SHP77 treated with DMSO at 0.1 percent for 48 hours (cell line): ENCODE measurements at regions not wholly inside any gene's neighbourhood (a gene's known extent, or its start where the extent isn't known, plus 50 kb on each side); places are given as distances from the start of the nearest gene placed in this dataset.

ENCODE experiments used
- DNase-seq: peaks from one replicate; lab custom pipeline; 2025; lab: John Stamatoyannopoulos, UW

GRCh38 chr5:3278643-3279042 lies 317.0 kb upstream of the IRX1 start:
- no peak for DNase-seq

GRCh38 chr5:3277590-3278196 lies 317.9 kb upstream of the IRX1 start:
- DNase-seq: no peak

GRCh38 chr5:3276896-3277295 lies 318.7 kb upstream of the IRX1 start:
- no peak for DNase-seq

- no peak for DNase-seq
Observed at GRCh38 chr5:3269395-3270169, 326.1 kb upstream of the IRX1 start.

GRCh38 chr5:3268760-3269330 lies 326.8 kb upstream of the IRX1 start:
- no peak for DNase-seq

- no peak for DNase-seq
Observed at GRCh38 chr5:3266861-3267260, 328.8 kb upstream of the IRX1 start.

GRCh38 chr5:3265936-3266335 lies 329.7 kb upstream of the IRX1 start:
- no peak for DNase-seq

GRCh38 chr5:3265131-3265885 lies 330.3 kb upstream of the IRX1 start:
- no peak for DNase-seq

- no peak for DNase-seq
Observed at GRCh38 chr5:3262451-3262850, 333.2 kb upstream of the IRX1 start.

GRCh38 chr5:3261081-3261480 lies 334.6 kb upstream of the IRX1 start:
- no peak for DNase-seq

GRCh38 chr5:3258050-3258449 lies 337.6 kb upstream of the IRX1 start:
- no peak for DNase-seq

- no peak for DNase-seq
Observed at GRCh38 chr5:3252235-3252634, 343.4 kb upstream of the IRX1 start.

GRCh38 chr5:3251784-3252183 lies 343.8 kb upstream of the IRX1 start:
- no peak for DNase-seq

- no peak for DNase-seq
Observed at GRCh38 chr5:3249401-3249800, 346.2 kb upstream of the IRX1 start.

GRCh38 chr5:3237276-3237868 lies 358.3 kb upstream of the IRX1 start:
- no peak for DNase-seq

GRCh38 chr5:3234566-3234965 lies 361.1 kb upstream of the IRX1 start:
- no peak for DNase-seq

- no peak for DNase-seq
Observed at GRCh38 chr5:3230941-3231340, 364.7 kb upstream of the IRX1 start.

- DNase-seq: no peak
Observed at GRCh38 chr5:3230254-3230653, 365.4 kb upstream of the IRX1 start.

GRCh38 chr5:3226196-3226920 lies 369.3 kb upstream of the IRX1 start:
- no peak for DNase-seq

- no peak for DNase-seq
Observed at GRCh38 chr5:3225201-3225960, 370.3 kb upstream of the IRX1 start.

GRCh38 chr5:3222924-3223323 lies 372.7 kb upstream of the IRX1 start:
- DNase-seq: no peak
